K562 (cell line): ENCODE measurements at regions not wholly inside any gene's neighbourhood (a gene's known extent, or its start where the extent isn't known, plus 50 kb on each side); places are given as distances from the start of the nearest gene placed in this dataset.

Experiments used
- ATAC-seq: fragments of 200-7000 bp; cut with Tn5 transposase; 3 replicates; pipeline ENCODE4 v1.9.1; 2020; ENCODE audit warnings: moderate library complexity
- BruUV-seq: library from RNA; stranded (reverse); fragments of 400-500 nt; replicated peaks from 2 replicates; lab custom pipeline; 2021; lab: Mats Ljungman, UMichigan
- CTCF ChIA-PET: fragments of 300-600 bp; formaldehyde crosslinking; extraction: SDS; loops from one replicate; lab custom pipeline; 2021; ENCODE audit warnings: low intra/inter-chr PET ratio; lab: Yijun Ruan, JAX
- POLR2A ChIA-PET: fragments of 300-600, 350-650 bp; sonication (Branson Sonifier 250); formaldehyde crosslinking; extraction: SDS; loops from one replicate; lab custom pipeline; 2021; ENCODE audit warnings: antibody characterized with exemption, inconsistent platforms; lab: Yijun Ruan, JAX
- DNase-seq, 4 experiments: peaks; one replicate each; pipeline versions ENCODE4 v3.0.0 to v3.0.0-alpha.2; 2011 to 2018; ENCODE audit warnings: low spot score in 3 of 4, mixed read lengths in 3 of 4; ENCODE audit errors: extremely low read depth in 1 of 4
- FAIRE-seq: peaks from 2 replicates; lab custom pipeline; 2011; peaks lifted over from hg19 to GRCh38; lab: Jason Lieb, UNC
- H2AFZ ChIP-seq: 2 replicates; pipeline ENCODE4 v1.6.0; 2011; ENCODE audit warnings: low read depth, low read length, control low read depth, inconsistent platforms
- H3K27ac ChIP-seq: fragments of 200-600 bp; 3 replicates; pipeline ENCODE4 v1.8.0; 2011; ENCODE audit warnings: low read depth, mild to moderate bottlenecking, control low read depth, inconsistent platforms, low read length, moderate library complexity, mixed read lengths; ENCODE audit errors: extremely low read depth
- H3K27me3 ChIP-seq, 2 experiments: fragments of 300-600 bp in 1 of 2; 2 replicates in 1 of 2; 3 replicates in 1 of 2; pipeline versions ENCODE4 v1.6.0 to v1.8.0; 2011; ENCODE audit warnings: inconsistent platforms in 2 of 2, low read length in 2 of 2, mild to moderate bottlenecking in 1 of 2, mixed read lengths in 1 of 2, moderate library complexity in 1 of 2; ENCODE audit not compliant: control insufficient read depth in 2 of 2, insufficient read depth in 2 of 2
- H3K36me3 ChIP-seq: fragments of 300-600 bp; 3 replicates; pipeline ENCODE4 v1.8.0; 2011; ENCODE audit warnings: mild to moderate bottlenecking, low read length, inconsistent platforms; ENCODE audit not compliant: control insufficient read depth, insufficient read depth
- H3K4me1 ChIP-seq, 2 experiments: fragments of 200-600 bp in 1 of 2; replicated peaks in 1 of 2; 2 replicates in 1 of 2; 3 replicates in 1 of 2; pipeline versions ENCODE4 v1.5.1 to v1.8.0; 2011; ENCODE audit warnings: inconsistent platforms in 2 of 2, low read length in 2 of 2, mild to moderate bottlenecking in 1 of 2, mixed read lengths in 1 of 2, moderate library complexity in 1 of 2; ENCODE audit not compliant: control insufficient read depth in 2 of 2, insufficient read depth in 2 of 2
- H3K4me2 ChIP-seq: 2 replicates; pipeline ENCODE4 v1.6.1; 2011; ENCODE audit warnings: low read length, control low read depth, inconsistent platforms, mixed read lengths; ENCODE audit not compliant: insufficient read depth
- H3K4me3 ChIP-seq: fragments of 200-600 bp; sonication (generic), shearing (Covaris generic); 2 replicates; pipeline ENCODE4 v1.5.1; 2016; ENCODE audit warnings: control low read depth, inconsistent platforms
- H3K79me2 ChIP-seq: fragments of 200-600 bp; 3 replicates; pipeline ENCODE4 v1.8.0; 2011; ENCODE audit warnings: low read length, inconsistent platforms; ENCODE audit not compliant: control insufficient read depth, insufficient read depth
- H3K9ac ChIP-seq, 2 experiments: 2 replicates each; pipeline versions ENCODE4 v1.6.0 to v1.6.1; 2011; ENCODE audit warnings: low read depth in 2 of 2, low read length in 2 of 2, control low read depth in 1 of 2, inconsistent platforms in 1 of 2, mild to moderate bottlenecking in 1 of 2, mixed read lengths in 1 of 2; ENCODE audit not compliant: insufficient read depth in 1 of 2
- H3K9me1 ChIP-seq: one replicate; pipeline ENCODE4 v1.6.0; 2011; ENCODE audit warnings: inconsistent platforms, mild to moderate bottlenecking, low read length, moderate library complexity; ENCODE audit not compliant: control insufficient read depth, insufficient read depth
- H3K9me3 ChIP-seq: replicated peaks from 2 replicates; pipeline ENCODE4 v1.5.1; 2011; ENCODE audit warnings: low read depth, low read length, inconsistent platforms; ENCODE audit not compliant: control insufficient read depth, insufficient read depth
- H4K20me1 ChIP-seq: replicated peaks from 2 replicates; pipeline ENCODE4 v1.6.1; 2011; ENCODE audit warnings: low read length, inconsistent platforms, mixed read lengths; ENCODE audit not compliant: control insufficient read depth, insufficient read depth
- CBFA2T2 ChIP-seq: fragments of 450-650 bp; conservative IDR thresholded peaks from 2 replicates; pipeline ENCODE4 v1.6.1; 2017; ENCODE audit warnings: mild to moderate bottlenecking
- CBX5 ChIP-seq: IDR thresholded peaks from 2 replicates; pipeline ENCODE4 v1.6.1; 2014; ENCODE audit warnings: low read depth, borderline replicate concordance
- HDAC1 ChIP-seq, 2 experiments: fragments of 450-650 bp; IDR thresholded peaks; 2 replicates each; pipeline ENCODE4 v1.6.1; 2016 to 2017; ENCODE audit warnings: inconsistent platforms in 1 of 2, mild to moderate bottlenecking in 1 of 2, moderate library complexity in 1 of 2
- NELFE ChIP-seq: IDR thresholded peaks from 2 replicates; pipeline ENCODE4 v1.6.1; 2011; ENCODE audit warnings: mild to moderate bottlenecking; ENCODE audit not compliant: insufficient read depth, insufficient read length
- NFXL1 ChIP-seq: fragments of 450-650 bp; formaldehyde crosslinking; IDR thresholded peaks from 2 replicates; pipeline ENCODE4 v1.4.0; 2021; ENCODE audit warnings: mild to moderate bottlenecking
- RB1 ChIP-seq: fragments of 450-650 bp; IDR thresholded peaks from 2 replicates; pipeline ENCODE4 v1.6.1; 2017; ENCODE audit warnings: low read depth, mild to moderate bottlenecking
- RBM22 ChIP-seq: fragments of 200-400 bp; formaldehyde crosslinking; IDR thresholded peaks from 2 replicates; pipeline ENCODE4 v1.6.1; 2018; ENCODE audit warnings: low read length, low read depth; ENCODE audit not compliant: poor library complexity, severe bottlenecking
- SRSF1 ChIP-seq: fragments of 200-400 bp; formaldehyde crosslinking; IDR thresholded peaks from 2 replicates; pipeline ENCODE4 v1.6.1; 2017; ENCODE audit warnings: mild to moderate bottlenecking, low read depth, low read length, moderate library complexity
- UBTF ChIP-seq, 2 experiments: IDR thresholded peaks; 2 replicates each; pipeline ENCODE4 v1.6.1; 2012; ENCODE audit warnings: improper control_type of control experiment in 2 of 2, low read depth in 2 of 2, low read length in 2 of 2, borderline replicate concordance in 1 of 2
- ZBTB17 ChIP-seq: fragments of 450-650 bp; formaldehyde crosslinking; IDR thresholded peaks from 2 replicates; pipeline ENCODE4 v1.4.0; 2020; ENCODE audit warnings: mild to moderate bottlenecking
- ZEB2 ChIP-seq: fragments of 450-650 bp; IDR thresholded peaks from 2 replicates; pipeline ENCODE4 v1.6.1; 2016
- WGBS: fragments of 100-300 bp; shearing (Covaris generic); methylation state at CpG from one replicate; pipeline ENCODE4 v1.1.6; 2016; ENCODE audit warnings: low coverage, mixed read lengths; ENCODE audit not compliant: insufficient coverage; ENCODE audit errors: missing lambda C conversion rate; 5-methylcytosine and 5-hydroxymethylcytosine counted together
- in situ Hi-C: fragments of 300-500 bp; cut with MboI; formaldehyde crosslinking; loops from 4 replicates; pipeline ENCODE4 v1.15.0; 2018; ENCODE audit warnings: inconsistent platforms, mixed read lengths
- intact Hi-C: fragments of 100-400 bp; cut with micrococcal nuclease; formaldehyde crosslinking; loops from 2 replicates; pipeline ENCODE4 v1.14.2; 2022

- H3K9ac ChIP-seq: no peak overlapping the region
- no peaks in the 10 kb centered on the region for H3K79me2 ChIP-seq
- no peaks in the 10 kb centered on the region for H3K4me1 ChIP-seq
- CTCF ChIA-PET: no interaction called here
- TF ChIP-seq ZEB2 (no peak), CBFA2T2 (no peak), HDAC1 (IDR thresholded peaks at IDR 0.05) (no peak), UBTF (IDR thresholded peaks at IDR 0.05; ENCODE audit: borderline replicate concordance in 1 of 2, low read depth in 2 of 2, low read length in 2 of 2) (no peak), SRSF1 (no peak), ZBTB17 (no peak), RBM22 (no peak), RB1 (no peak), NELFE (no peak), NFXL1 (CRISPR knock-in tag) (no peak), CBX5 (no peak)
- TF ChIP-seq, all 486 proteins: peak for 0
- no peak for ATAC-seq
- 4% methylated on average over 4 of the region's 5 CpGs for WGBS
- in situ Hi-C loops: no loop called here
- no TSS peak for BruUV-seq
- H3K27ac ChIP-seq: no peak overlapping the region
- no peak overlapping the region for H3K4me3 ChIP-seq
- DNase-seq: no peak
- no peak for FAIRE-seq
- H3K9me1 ChIP-seq: no peaks in the 10 kb centered on the region
- no peak overlapping the region for H2AFZ ChIP-seq
- no peaks in the 10 kb centered on the region for H3K9me3 ChIP-seq
- no peaks in the 10 kb centered on the region for H4K20me1 ChIP-seq
- peaks cover 15 to 32% of the 10 kb centered on the region in 2 experiments for H3K27me3 ChIP-seq
- H3K36me3 ChIP-seq: no peaks in the 10 kb centered on the region
- POLR2A ChIA-PET: no interaction called here
- no peak overlapping the region for H3K4me2 ChIP-seq
- intact Hi-C loops: no loop called here
Observed at GRCh38 chrX:9295551-9295950, 169.3 kb upstream of the TBL1X start.
